Omental fat pad (tissue), 3 donors: ENCODE measurements at regions not wholly inside any gene's neighbourhood (a gene's known extent, or its start where the extent isn't known, plus 50 kb on each side); places are given as distances from the start of the nearest gene placed in this dataset.

Experiments
- ATAC-seq: fragments of 150-250 bp; one replicate; pipeline ENCODE4 v1.9.1; 2016; ENCODE audit warnings: mild to moderate bottlenecking, moderate library complexity; ENCODE audit not compliant: low FRiP score
- DNase-seq: peaks from one replicate; pipeline ENCODE4 v3.0.0-alpha.2; 2019; ENCODE audit warnings: low spot score
- TF ChIP-seq, protein P1 (sequence below), 3 donors: fragments of 450-650 bp; IDR thresholded peaks; one replicate each; pipeline ENCODE4 v1.5.1; 2016 to 2017; ENCODE audit warnings: antibody characterized with exemption in 3 of 3, mild to moderate bottlenecking in 3 of 3, moderate library complexity in 2 of 3

- no peak for DNase-seq
- ATAC-seq = no peak
- TF ChIP-seq, protein P1, sequence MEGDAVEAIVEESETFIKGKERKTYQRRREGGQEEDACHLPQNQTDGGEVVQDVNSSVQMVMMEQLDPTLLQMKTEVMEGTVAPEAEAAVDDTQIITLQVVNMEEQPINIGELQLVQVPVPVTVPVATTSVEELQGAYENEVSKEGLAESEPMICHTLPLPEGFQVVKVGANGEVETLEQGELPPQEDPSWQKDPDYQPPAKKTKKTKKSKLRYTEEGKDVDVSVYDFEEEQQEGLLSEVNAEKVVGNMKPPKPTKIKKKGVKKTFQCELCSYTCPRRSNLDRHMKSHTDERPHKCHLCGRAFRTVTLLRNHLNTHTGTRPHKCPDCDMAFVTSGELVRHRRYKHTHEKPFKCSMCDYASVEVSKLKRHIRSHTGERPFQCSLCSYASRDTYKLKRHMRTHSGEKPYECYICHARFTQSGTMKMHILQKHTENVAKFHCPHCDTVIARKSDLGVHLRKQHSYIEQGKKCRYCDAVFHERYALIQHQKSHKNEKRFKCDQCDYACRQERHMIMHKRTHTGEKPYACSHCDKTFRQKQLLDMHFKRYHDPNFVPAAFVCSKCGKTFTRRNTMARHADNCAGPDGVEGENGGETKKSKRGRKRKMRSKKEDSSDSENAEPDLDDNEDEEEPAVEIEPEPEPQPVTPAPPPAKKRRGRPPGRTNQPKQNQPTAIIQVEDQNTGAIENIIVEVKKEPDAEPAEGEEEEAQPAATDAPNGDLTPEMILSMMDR (IDR thresholded peaks at IDR 0.05) = no peak
Observed at GRCh38 chr15:57835119-57835518, 128.6 kb downstream of the POLR2M start.

DNA sequence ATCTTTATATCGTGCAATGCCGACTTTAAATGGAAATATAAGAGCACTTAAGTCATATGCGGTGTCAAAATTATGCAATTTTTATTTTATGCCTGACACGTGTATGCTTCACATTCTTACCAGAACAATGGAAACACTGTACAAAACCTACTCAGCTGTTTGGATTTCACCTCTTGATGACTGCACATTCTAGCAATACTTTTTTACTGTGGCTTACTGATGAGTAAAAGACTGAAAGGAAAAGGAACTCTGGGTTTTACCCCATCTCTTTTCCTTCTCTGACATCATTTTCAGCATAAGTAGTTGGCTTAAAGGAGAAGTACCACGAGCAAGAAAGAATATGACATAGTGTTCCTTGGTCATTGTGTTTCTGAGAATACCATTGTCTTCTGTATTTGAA lies 142.8 kb downstream of the POLR2M start:
- TF ChIP-seq, protein P1 (IDR thresholded peaks at IDR 0.05) = no peak
- no peak for DNase-seq
- no peak for ATAC-seq

DNA sequence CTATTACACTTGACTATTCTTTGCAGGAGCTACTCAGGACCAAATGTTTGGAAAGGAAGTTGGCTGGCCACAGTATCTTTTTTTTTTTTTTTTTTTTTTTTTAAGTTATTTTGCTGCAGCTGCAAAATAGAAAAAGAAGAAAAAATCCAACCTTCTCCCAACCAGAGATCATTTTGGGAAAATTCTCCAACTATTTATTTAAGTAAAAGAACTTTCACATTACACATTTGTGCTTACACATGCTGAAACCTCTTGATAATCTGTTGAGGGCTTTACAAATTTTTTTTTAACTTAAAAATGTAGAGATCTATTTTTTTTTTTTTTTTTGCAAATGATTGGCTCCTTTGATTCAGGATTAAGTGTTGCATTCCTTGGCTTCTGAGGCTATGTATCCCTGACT lies 148.0 kb downstream of the POLR2M start:
- no peak for ATAC-seq
- no peak for DNase-seq
- TF ChIP-seq, protein P1 (IDR thresholded peaks at IDR 0.05) = no peak

DNA sequence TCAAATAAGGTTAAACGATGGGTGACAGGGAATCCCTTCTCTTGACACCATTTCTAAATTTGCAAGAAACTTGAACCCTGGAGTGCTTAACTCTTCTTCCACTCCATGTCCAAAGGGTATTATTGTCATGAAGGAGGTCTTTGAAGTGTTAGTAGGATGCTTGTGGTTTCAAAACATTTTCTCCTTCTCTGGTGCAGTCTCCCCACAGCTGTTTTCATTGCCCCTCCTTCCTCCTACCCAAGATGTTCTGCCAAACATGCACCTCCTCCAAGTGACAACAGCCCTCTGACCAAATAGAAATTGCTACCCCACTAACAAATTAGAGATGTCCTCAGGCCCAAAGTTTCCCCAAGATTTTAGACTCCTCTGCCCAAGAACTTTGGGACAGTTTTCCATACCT lies 151.4 kb downstream of the POLR2M start:
- ATAC-seq = no peak
- no peak for DNase-seq
- TF ChIP-seq, protein P1 (IDR thresholded peaks at IDR 0.05) = no peak

DNA sequence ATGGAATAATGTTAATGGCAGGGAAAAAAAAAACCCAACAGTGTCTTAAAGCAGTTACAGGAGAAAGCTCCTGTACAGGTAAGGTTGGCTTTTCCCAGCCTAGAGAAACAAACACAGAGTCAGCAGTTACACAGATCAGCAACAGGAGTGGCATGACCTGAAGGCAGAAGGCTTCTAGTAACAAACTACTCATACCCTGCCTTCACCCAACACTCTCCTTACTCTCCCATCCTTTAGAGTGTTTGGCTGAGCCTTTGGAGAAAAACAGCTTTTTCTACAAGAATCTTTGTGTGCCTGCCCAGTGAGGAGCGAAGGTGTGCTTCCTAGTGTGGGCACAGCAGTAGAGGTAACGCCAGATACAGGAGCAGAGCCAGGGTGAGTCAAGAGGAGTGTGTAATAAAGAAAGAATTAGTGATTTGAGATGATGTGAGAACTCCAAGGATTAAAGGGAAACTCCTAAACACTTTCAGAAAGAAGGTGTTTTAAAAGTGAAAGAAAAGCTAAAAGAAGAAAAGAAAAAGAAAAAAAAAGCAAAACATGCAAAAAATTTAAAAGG lies 152.7 kb downstream of the POLR2M start:
- TF ChIP-seq, protein P1 (IDR thresholded peaks at IDR 0.05) = no peak
- peak; percentile 65 for ATAC-seq
- no peak for DNase-seq

DNA sequence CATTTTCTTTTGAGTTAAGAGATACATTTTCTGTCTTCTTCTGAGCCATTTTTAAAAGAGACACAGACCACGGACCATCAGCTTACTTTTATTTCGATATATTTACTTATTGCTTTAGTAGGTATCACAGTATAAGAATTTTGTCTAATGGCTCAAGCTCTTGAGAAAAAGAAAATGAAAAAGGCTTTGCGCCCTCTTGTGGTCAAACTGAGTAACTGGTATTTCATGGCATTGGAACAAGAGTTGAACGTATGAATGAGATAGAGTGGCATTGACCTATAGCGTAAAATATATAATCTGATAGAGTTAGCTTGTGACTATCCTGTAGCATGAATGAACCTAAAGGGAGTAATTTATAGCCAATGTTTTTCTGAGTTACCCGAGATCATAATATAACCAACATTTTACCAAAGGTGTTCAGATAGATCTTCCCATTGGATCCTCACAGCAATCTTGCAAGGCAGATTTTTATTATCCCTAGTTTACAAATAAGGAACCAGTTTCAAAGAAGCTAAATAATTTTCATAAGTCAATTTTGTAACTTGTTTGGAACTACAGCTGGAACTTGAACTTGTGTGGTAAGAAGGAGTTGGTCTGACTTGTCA lies 154.6 kb downstream of the POLR2M start:
- DNase-seq (no peak), ATAC-seq (no peak)
- TF ChIP-seq, protein P1 (IDR thresholded peaks at IDR 0.05) = peak in 2 of 3 donors; percentile 7 to 24
